HL-60 (cell line): ENCODE measurements at regions not wholly inside any gene's neighbourhood (a gene's known extent, or its start where the extent isn't known, plus 50 kb on each side); places are given as distances from the start of the nearest gene placed in this dataset.

Experiments
- DNase-seq, 2 experiments: peaks; one replicate each; pipeline ENCODE4 v3.0.0-alpha.2; 2010 to 2020; ENCODE audit warnings: low read depth in 1 of 2, low spot score in 1 of 2
- H3K27ac ChIP-seq: fragments of 250-450 bp; sonication (Bioruptor Pico); replicated peaks from 2 replicates; pipeline ENCODE4 v1.5.1; 2020; ENCODE audit warnings: mild to moderate bottlenecking, moderate library complexity
- H3K27me3 ChIP-seq: fragments of 250-450 bp; sonication (Bioruptor Pico); 2 replicates; pipeline ENCODE4 v1.5.1; 2021; ENCODE audit warnings: mild to moderate bottlenecking, moderate library complexity; ENCODE audit not compliant: insufficient read depth, poor library complexity, severe bottlenecking
- H3K4me3 ChIP-seq: replicated peaks from 2 replicates; pipeline ENCODE4 v1.5.1; 2011; ENCODE audit warnings: mild to moderate bottlenecking, control low read depth, low read length; ENCODE audit not compliant: insufficient read depth
- CTCF ChIP-seq: IDR thresholded peaks from one replicate; pipeline ENCODE4 v1.5.1; 2011; ENCODE audit warnings: low read length, control low read depth, inconsistent platforms; ENCODE audit not compliant: insufficient read depth
- GABPA ChIP-seq: IDR thresholded peaks from 2 replicates; pipeline ENCODE4 v1.6.1; 2012; ENCODE audit warnings: low read depth
- POLR2AphosphoS5 ChIP-seq: IDR thresholded peaks from 2 replicates; pipeline ENCODE4 v1.6.1; 2012; ENCODE audit warnings: low read depth
- REST ChIP-seq: IDR thresholded peaks from 2 replicates; pipeline ENCODE4 v1.6.1; 2012; ENCODE audit warnings: low read depth; ENCODE audit not compliant: insufficient replicate concordance
- SPI1 ChIP-seq: IDR thresholded peaks from 2 replicates; pipeline ENCODE4 v1.6.1; 2012; ENCODE audit warnings: low read depth, mild to moderate bottlenecking, borderline replicate concordance

DNA sequence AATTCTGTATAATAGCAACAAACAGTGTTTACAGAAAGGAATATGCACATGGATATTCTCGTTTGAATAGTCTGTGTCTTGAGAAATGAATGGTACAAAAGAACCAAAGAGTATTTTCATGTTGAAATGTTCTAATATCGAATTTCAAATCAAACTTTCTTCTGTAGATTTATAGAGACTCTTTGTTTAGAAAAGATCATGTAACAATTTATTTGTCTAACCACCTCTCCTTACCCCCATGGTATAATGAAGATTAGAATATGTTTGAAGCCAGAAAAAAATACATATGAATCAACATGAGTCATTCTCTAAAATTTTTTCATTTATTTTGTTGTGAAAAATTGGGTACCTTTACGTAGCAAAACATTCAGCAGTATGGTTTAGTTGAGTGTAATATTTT lies 285.6 kb downstream of the PRR16 start:
- Histone ChIP-seq H3K27ac (no peak overlapping the region), H3K4me3 (no peak overlapping the region), H3K27me3 (no peaks in the 10 kb centered on the region)
- no peak for TF ChIP-seq POLR2AphosphoS5
- TF ChIP-seq SPI1, result no peak
- no peak for TF ChIP-seq REST
- TF ChIP-seq CTCF, result no peak
- no peak for TF ChIP-seq GABPA
- no peak for DNase-seq

GRCh38 chr5:120759587-120759986 lies 295.5 kb downstream of the PRR16 start:
- Histone ChIP-seq H3K27ac (no peak overlapping the region), H3K4me3 (no peak overlapping the region), H3K27me3 (no peaks in the 10 kb centered on the region)
- TF ChIP-seq CTCF (no peak), REST (no peak), GABPA (no peak), POLR2AphosphoS5 (no peak), SPI1 (no peak)
- no peak for DNase-seq

- no peak overlapping the region for H3K4me3 ChIP-seq
- H3K27ac ChIP-seq, result no peak overlapping the region
- TF ChIP-seq CTCF (no peak), GABPA (no peak)
- no peak for DNase-seq
- H3K27me3 ChIP-seq, result no peaks in the 10 kb centered on the region
Observed at GRCh38 chr5:120761986-120762385, 297.9 kb downstream of the PRR16 start.

GRCh38 chr5:120765189-120765588 lies 301.1 kb downstream of the PRR16 start:
- Histone ChIP-seq H3K4me3 (no peak overlapping the region), H3K27ac (no peak overlapping the region), H3K27me3 (no peaks in the 10 kb centered on the region)
- DNase-seq, result no peak
- TF ChIP-seq REST, result no peak
- no peak for TF ChIP-seq GABPA
- no peak for TF ChIP-seq CTCF
